IPS DF 4.7 (cell line): ENCODE measurements at regions not wholly inside any gene's neighbourhood (a gene's known extent, or its start where the extent isn't known, plus 50 kb on each side); places are given as distances from the start of the nearest gene placed in this dataset.
"Not testable (repeated sequence)": the region's sequence is repeated elsewhere in the genome, so short reads cannot be mapped to it uniquely, and the experiment has no call there.

Source experiments
- DNase-seq: peaks from one replicate; pipeline ENCODE4 v3.0.0-alpha.2; 2013; ENCODE audit warnings: low spot score; ENCODE audit errors: extremely low read depth

GRCh38 chr17:51435171-51435552 is 174.8 kb downstream of the UTP18 start:
- no peak for DNase-seq

DNA sequence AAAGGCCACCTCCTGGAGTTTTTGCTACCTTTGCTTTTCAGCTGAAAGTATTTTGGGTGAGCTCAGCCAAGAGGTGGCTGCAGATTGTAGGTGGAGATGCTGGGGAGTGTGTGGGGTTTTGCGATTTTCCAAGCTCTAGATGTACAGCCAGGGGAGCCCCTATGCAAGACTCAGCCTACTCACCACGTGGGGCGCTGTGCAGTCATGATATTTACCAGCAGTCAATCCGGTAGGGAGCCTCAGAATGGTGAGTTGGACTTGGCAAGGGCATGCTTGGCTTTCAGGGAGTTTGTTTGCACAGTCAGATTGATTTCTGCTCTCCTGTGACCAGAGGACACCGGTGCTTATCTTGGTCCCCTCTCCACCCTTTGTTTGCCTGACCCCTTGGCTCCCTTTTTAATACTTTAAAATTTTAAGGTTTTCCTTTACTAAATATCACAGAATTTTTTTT is 175.3 kb downstream of the UTP18 start:
- DNase-seq, result peak; percentile 68

DNA sequence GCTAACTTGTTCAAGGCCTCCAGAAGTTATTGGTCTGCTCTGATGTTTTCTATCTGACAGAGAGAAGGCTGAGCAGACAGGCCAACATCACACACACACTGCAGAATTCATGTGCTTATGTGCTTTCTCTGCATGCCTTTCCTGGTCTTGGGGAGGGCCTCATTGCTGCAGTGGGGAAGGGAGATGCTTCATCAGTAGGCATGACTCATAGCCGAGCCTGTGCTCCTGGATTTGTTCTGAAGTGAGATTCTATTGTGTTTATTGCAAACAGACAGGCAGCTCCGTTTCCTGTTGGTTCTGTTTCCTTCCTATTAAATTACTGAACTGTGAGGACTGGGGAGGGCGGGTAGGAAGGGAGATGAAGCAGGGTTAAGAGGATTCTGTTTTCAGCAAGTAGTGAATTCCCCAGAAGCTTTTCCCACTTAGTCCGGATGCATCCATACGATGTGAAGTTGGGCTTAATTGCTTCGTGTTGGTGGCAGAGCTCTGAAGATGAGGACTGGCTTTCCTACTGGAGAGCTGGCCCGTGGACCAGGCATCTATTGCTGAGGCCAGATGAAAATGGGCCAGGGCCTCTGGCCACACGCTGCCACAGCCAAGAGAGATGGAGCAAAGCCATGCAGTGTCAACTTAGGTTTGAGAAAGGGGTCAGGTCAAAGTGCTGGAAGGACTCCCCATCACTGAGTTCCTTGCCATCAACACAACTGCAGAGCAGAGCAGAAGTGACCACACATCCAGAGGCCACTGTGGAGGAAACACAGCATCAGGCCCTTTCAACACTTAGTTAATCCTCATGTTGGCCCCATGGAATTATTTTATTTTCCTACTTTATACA is 179.3 kb downstream of the UTP18 start:
- DNase-seq, result no peak

GRCh38 chr17:51441431-51441830 is 181.1 kb downstream of the UTP18 start:
- no peak for DNase-seq

DNA sequence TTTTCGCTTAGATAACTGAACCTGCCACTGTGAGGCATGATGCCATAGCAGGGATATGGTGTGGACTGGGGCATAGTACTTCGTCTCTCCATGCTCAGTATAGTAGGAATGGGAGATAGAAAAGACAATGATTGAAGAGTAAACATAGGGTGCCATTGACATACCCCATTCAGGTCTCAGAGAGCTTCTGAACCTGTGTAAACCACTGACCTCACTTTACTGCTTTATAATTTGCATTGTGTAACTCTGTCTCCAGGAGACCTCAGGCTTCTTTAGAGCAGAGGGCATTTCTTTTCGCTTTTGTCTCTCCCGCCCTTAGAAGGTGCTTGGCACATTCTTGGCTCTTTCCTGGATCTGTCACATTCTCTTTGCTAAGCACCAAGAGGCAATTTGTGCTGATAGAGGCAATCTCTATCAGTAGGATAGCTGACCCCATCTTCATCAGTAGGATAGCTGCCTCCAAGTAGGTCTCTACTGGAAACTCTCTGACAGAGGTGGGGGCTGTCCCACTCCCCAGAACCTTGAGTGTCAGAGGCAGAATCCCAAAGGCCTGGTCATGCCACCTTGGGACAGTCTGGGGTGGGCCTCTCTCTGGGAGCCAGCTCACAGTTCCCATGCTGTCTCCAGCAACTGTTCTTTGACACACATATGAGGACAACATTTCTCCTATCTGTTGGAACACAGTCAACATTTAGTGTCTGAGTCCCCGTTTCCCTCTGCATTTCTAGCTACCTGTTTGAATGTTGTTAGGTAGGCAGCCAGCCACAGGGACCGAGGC is 181.9 kb downstream of the UTP18 start:
- no peak for DNase-seq

GRCh38 chr17:51443646-51444045 is 183.3 kb downstream of the UTP18 start:
- DNase-seq, result no peak

DNA sequence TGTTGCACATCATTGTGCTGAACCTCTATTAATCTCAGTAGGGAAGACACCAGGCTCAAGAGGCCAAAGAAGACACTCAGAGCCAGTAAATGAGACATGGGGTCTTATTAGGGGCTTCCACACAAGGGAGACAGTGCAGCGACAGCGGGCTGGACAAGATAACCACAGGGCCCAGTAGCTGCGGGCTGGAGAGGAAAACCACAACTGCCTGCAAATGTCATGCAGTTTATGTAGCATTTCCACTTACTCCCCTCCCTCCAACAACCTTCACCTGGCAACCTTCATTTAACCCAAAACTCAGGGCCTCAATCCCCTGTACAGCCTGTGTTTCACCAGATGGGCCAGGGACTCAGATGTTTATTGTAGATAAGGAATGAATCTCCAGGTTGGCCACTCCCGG is 185.6 kb downstream of the UTP18 start:
- no peak for DNase-seq

GRCh38 chr17:51454456-51454978 is 194.2 kb downstream of the UTP18 start:
- no peak for DNase-seq

GRCh38 chr17:51455211-51455610 is 194.9 kb downstream of the UTP18 start:
- no peak for DNase-seq

- no peak for DNase-seq
Measured at GRCh38 chr17:51455931-51456330, 195.6 kb downstream of the UTP18 start.

GRCh38 chr17:51456942-51457341 is 196.6 kb downstream of the UTP18 start:
- no peak for DNase-seq

GRCh38 chr17:51461578-51462004 is 201.2 kb downstream of the UTP18 start:
- DNase-seq, result peak; percentile 51

- DNase-seq, result no peak
Measured at GRCh38 chr17:51463353-51463752, 203.0 kb downstream of the UTP18 start.

GRCh38 chr17:51467336-51467735 is 207.0 kb downstream of the UTP18 start:
- DNase-seq, result no peak

- no peak for DNase-seq
Measured at GRCh38 chr17:51472670-51473205, 212.4 kb downstream of the UTP18 start.

GRCh38 chr17:51474764-51475163 is 214.4 kb downstream of the UTP18 start:
- no peak for DNase-seq

GRCh38 chr17:51475730-51476129 is 215.4 kb downstream of the UTP18 start:
- DNase-seq, result no peak

- no peak for DNase-seq
Measured at GRCh38 chr17:51479303-51479702, 219.0 kb downstream of the UTP18 start.

DNA sequence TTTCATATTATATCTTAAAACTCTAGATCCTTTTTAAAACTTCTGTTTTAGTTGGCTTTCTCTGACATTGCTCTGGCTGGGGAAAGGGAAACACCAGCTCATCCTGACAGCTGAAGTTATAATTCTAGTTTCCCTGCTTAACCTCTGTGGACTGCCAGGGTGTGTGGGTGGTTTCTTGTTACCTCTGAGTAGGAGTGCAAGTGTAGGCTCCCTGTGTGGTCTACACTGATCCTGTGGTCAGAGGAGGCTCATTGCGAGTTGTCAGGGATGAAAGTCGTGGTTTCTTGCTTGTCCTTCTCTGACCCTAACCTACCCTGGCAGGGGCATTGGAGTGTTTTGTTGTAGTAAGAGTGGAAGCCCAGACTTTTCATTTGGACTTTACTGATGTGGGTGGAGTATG is 221.0 kb downstream of the UTP18 start:
- DNase-seq, result no peak

GRCh38 chr17:51482248-51482647 is 221.9 kb downstream of the UTP18 start:
- DNase-seq, result not testable (repeated sequence)

GRCh38 chr17:51486091-51486490 is 225.7 kb downstream of the UTP18 start:
- no peak for DNase-seq
